Naive thymus-derived CD4-positive, alpha-beta T cell (primary cell): ENCODE measurements at regions not wholly inside any gene's neighbourhood (a gene's known extent, or its start where the extent isn't known, plus 50 kb on each side); places are given as distances from the start of the nearest gene placed in this dataset.
"Not testable (repeated sequence)": the region's sequence is repeated elsewhere in the genome, so short reads cannot be mapped to it uniquely, and the experiment has no call there.

Source experiments
- ATAC-seq: fragments of 150-1000 bp; cut with Tn5 transposase; 2 replicates; pipeline ENCODE4 v1.10.0; 2021; ENCODE audit warnings: mild to moderate bottlenecking, moderate library complexity
- CTCF ChIA-PET: fragments of 350-600 bp; sonication (Branson Sonifier 250); formaldehyde crosslinking; loops from one replicate; lab custom pipeline; 2021; ENCODE audit warnings: antibody characterized with exemption; lab: Charles Lee
- POLR2A ChIA-PET: fragments of 350-600 bp; sonication (Branson Sonifier 250); formaldehyde crosslinking; loops from one replicate; lab custom pipeline; 2021; ENCODE audit warnings: antibody characterized with exemption, inconsistent platforms; lab: Charles Lee
- DNase-seq, 9 donors: peaks; one replicate each; pipeline versions ENCODE4 v3.0.0 to v3.0.0-alpha.2; 2020 to 2022; ENCODE audit warnings: mixed read lengths in 1 of 9
- H3K27ac ChIP-seq: one replicate; pipeline ENCODE4 v1.7.0; 2013; ENCODE audit warnings: mild to moderate bottlenecking, low read depth, low read length, moderate library complexity
- H3K27me3 ChIP-seq, 2 donors: one replicate each; pipeline ENCODE4 v1.7.0; 2013; ENCODE audit warnings: low read length in 2 of 2, mild to moderate bottlenecking in 2 of 2, moderate library complexity in 2 of 2; ENCODE audit not compliant: control insufficient read depth in 2 of 2, insufficient read depth in 2 of 2
- H3K36me3 ChIP-seq, 3 experiments: 1 replicate in 2 of 3; 2 replicates in 1 of 3; pipeline ENCODE4 v1.7.0; 2013; ENCODE audit warnings: low read length in 3 of 3, mild to moderate bottlenecking in 3 of 3, moderate library complexity in 1 of 3; ENCODE audit not compliant: insufficient read depth in 3 of 3, control insufficient read depth in 2 of 3
- H3K4me1 ChIP-seq, 2 donors: one replicate each; pipeline ENCODE4 v1.7.0; 2013; ENCODE audit warnings: low read length in 2 of 2, mild to moderate bottlenecking in 2 of 2, moderate library complexity in 1 of 2; ENCODE audit not compliant: control insufficient read depth in 2 of 2, insufficient read depth in 2 of 2
- H3K4me3 ChIP-seq: 2 replicates; pipeline ENCODE4 v1.7.0; 2013; ENCODE audit warnings: mild to moderate bottlenecking, low read length
- H3K9me3 ChIP-seq, 3 experiments: 1 replicate in 2 of 3; 2 replicates in 1 of 3; pipeline ENCODE4 v1.7.0; 2013; ENCODE audit warnings: low read length in 3 of 3; ENCODE audit not compliant: control insufficient read depth in 2 of 3
- H3K27ac Mint-ChIP-seq, 9 donors: one replicate each; pipeline ENCODE4 v1.8.0; 2020 to 2022; ENCODE audit warnings: mixed read lengths in 9 of 9, mild to moderate bottlenecking in 8 of 9, moderate library complexity in 5 of 9, inconsistent platforms in 2 of 9
- H3K27me3 Mint-ChIP-seq, 5 donors: one replicate each; pipeline ENCODE4 v1.8.0; 2021 to 2022; ENCODE audit warnings: mixed read lengths in 5 of 5, mild to moderate bottlenecking in 1 of 5
- H3K36me3 Mint-ChIP-seq, 5 donors: one replicate each; pipeline ENCODE4 v1.8.0; 2020 to 2022; ENCODE audit warnings: mixed read lengths in 5 of 5, mild to moderate bottlenecking in 3 of 5, inconsistent platforms in 1 of 5
- H3K4me1 Mint-ChIP-seq, 7 donors: one replicate each; pipeline ENCODE4 v1.8.0; 2020 to 2022; ENCODE audit warnings: mixed read lengths in 7 of 7, mild to moderate bottlenecking in 3 of 7, inconsistent platforms in 1 of 7
- H3K4me3 Mint-ChIP-seq, 10 donors: one replicate each; pipeline ENCODE4 v1.8.0; 2020 to 2022; ENCODE audit warnings: mild to moderate bottlenecking in 10 of 10, mixed read lengths in 10 of 10, moderate library complexity in 6 of 10, inconsistent platforms in 2 of 10
- H3K9me3 Mint-ChIP-seq, 11 donors: one replicate each; pipeline ENCODE4 v1.8.0; 2020 to 2022; ENCODE audit warnings: mixed read lengths in 11 of 11, mild to moderate bottlenecking in 4 of 11, inconsistent platforms in 1 of 11, moderate library complexity in 1 of 11
- intact Hi-C, 2 donors: fragments of 100-400 bp; cut with micrococcal nuclease; formaldehyde crosslinking; loops; one replicate each; pipeline ENCODE4 v1.15.1; 2023

- H3K4me1 ChIP-seq, H3K4me3 Mint-ChIP-seq, H3K36me3 ChIP-seq, H3K4me1 Mint-ChIP-seq, H3K36me3 Mint-ChIP-seq, H3K27ac Mint-ChIP-seq, intact Hi-C loops, H3K9me3 ChIP-seq, H3K4me3 ChIP-seq, CTCF ChIA-PET, H3K9me3 Mint-ChIP-seq, H3K27me3 ChIP-seq, ATAC-seq, DNase-seq, H3K27ac ChIP-seq: not testable (repeated sequence)
- POLR2A ChIA-PET, result interaction anchor here (0.9 kb wide), 1 partner anchor 532 kb away, joined by 3 read pairs; no protein-coding TSS in a partner anchor
- peaks cover 4 to 24% (median 17%) of the 10 kb centered on the region in 5 donors for H3K27me3 Mint-ChIP-seq
Measured at GRCh38 chr14:96720702-96721101, 76.5 kb upstream of the VRK1 start.

DNA sequence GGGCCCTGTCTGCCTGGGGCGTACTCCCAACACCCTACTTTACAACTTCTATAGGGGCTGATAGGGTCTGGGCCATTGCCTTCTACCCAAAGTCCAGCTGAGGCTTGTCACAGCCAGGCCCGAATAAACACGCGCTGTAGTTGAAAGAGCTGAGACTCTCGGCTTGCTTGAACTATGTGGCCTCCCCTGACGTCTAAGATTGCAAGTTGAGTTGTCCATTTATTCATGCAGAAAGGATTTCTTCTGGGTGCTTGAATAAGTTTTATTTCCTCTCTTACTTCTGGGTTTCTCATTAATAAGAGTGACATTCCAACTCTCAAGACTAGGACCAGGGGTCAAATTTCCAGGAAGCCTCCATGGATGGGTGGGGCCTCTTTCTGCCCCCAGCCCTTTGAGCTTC lies 74.4 kb upstream of the VRK1 start:
- Mint-ChIP-seq H3K27ac (peak overlapping the region in 2 of 9 donors; percentile 21 to 30), H3K4me1 (no peaks in the 10 kb centered on the region), H3K4me3 (no peak overlapping the region), H3K36me3 (no peaks in the 10 kb centered on the region), H3K9me3 (no peaks in the 10 kb centered on the region), H3K27me3 (peaks cover 0 to 31% (median 22%) of the 10 kb centered on the region in 5 donors)
- ChIA-PET CTCF (no interaction called here), POLR2A (no interaction called here)
- ATAC-seq (no peak), DNase-seq (no peak)
- intact Hi-C loops, result no loop called here
- Histone ChIP-seq H3K4me1 (no peaks in the 10 kb centered on the region), H3K27ac (no peak overlapping the region), H3K9me3 (no peaks in the 10 kb centered on the region), H3K36me3 (no peaks in the 10 kb centered on the region), H3K4me3 (no peak overlapping the region), H3K27me3 (no peaks in the 10 kb centered on the region)

DNA sequence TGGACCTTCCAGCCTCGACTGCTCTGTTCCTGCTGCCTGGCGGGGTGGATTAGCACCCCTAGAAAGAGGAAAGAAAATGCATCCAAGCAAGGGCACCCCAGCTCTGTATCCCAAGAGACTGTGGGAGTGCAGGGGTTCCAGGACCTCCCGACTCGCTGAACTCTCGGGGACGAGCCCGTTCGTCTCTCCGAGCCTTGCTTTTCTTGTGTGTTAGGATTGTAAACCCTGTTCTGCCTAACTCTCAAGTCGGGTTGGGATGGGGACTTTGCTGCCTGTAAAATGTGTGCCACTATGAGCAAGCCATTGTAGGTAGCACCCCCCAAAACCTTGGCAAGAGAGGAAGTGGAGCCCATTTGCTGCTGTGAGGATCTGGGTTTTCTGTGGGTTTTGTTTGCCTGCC lies 73.2 kb upstream of the VRK1 start:
- ATAC-seq (no peak), DNase-seq (no peak)
- H3K4me3 ChIP-seq, result no peak overlapping the region
- ChIA-PET POLR2A (no interaction called here), CTCF (no interaction called here)
- intact Hi-C loops, result no loop called here
- H3K4me1 ChIP-seq, result no peaks in the 10 kb centered on the region
- H3K9me3 ChIP-seq, result no peaks in the 10 kb centered on the region
- H3K36me3 Mint-ChIP-seq, result no peaks in the 10 kb centered on the region
- H3K36me3 ChIP-seq, result no peaks in the 10 kb centered on the region
- H3K27ac ChIP-seq, result no peak overlapping the region
- peaks cover 4 to 34% (median 19%) of the 10 kb centered on the region in 5 donors for H3K27me3 Mint-ChIP-seq
- H3K4me3 Mint-ChIP-seq, result no peak overlapping the region
- no peak overlapping the region for H3K27ac Mint-ChIP-seq
- no peaks in the 10 kb centered on the region for H3K27me3 ChIP-seq
- no peaks in the 10 kb centered on the region for H3K4me1 Mint-ChIP-seq
- no peaks in the 10 kb centered on the region for H3K9me3 Mint-ChIP-seq

DNA sequence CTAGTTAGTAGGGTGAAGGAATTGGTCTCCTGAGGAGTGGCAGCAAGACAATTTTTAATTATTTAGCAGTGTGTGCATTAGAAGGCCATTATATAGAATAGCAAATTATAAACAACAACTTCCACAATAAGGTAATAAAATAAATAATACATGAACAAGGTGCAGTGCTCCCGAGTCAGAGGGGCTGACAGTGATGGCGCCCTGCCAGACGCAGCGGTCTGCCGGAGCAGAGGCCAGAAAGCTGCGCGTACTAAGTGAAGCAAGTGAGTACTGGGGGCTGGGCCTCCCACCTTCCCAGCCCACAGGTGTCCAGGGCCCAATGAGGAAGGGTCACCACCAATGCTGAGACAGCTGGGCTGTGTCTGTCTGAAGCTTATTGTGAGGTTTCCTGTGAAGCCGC lies 72.0 kb upstream of the VRK1 start:
- intact Hi-C loops, result no loop called here
- no peak for DNase-seq
- H3K36me3 ChIP-seq, result no peaks in the 10 kb centered on the region
- no peaks in the 10 kb centered on the region for H3K36me3 Mint-ChIP-seq
- no peaks in the 10 kb centered on the region for H3K9me3 ChIP-seq
- CTCF ChIA-PET, result no interaction called here
- no peak for ATAC-seq
- H3K27ac ChIP-seq, result no peak overlapping the region
- H3K27me3 ChIP-seq, result no peaks in the 10 kb centered on the region
- no peak overlapping the region for H3K4me3 ChIP-seq
- no peak overlapping the region for H3K27ac Mint-ChIP-seq
- POLR2A ChIA-PET, result no interaction called here
- no peak overlapping the region for H3K4me3 Mint-ChIP-seq
- H3K4me1 ChIP-seq, result no peaks in the 10 kb centered on the region
- H3K4me1 Mint-ChIP-seq, result no peaks in the 10 kb centered on the region
- H3K9me3 Mint-ChIP-seq, result no peaks in the 10 kb centered on the region
- H3K27me3 Mint-ChIP-seq, result peaks cover 4 to 34% (median 19%) of the 10 kb centered on the region in 5 donors

GRCh38 chr14:96727073-96727472 lies 70.1 kb upstream of the VRK1 start:
- CTCF ChIA-PET, result no interaction called here
- no peaks in the 10 kb centered on the region for H3K4me1 ChIP-seq
- intact Hi-C loops, result no loop called here
- POLR2A ChIA-PET, result no interaction called here
- no peaks in the 10 kb centered on the region for H3K27me3 ChIP-seq
- H3K27ac ChIP-seq, result no peak overlapping the region
- H3K36me3 ChIP-seq, result no peaks in the 10 kb centered on the region
- H3K27me3 Mint-ChIP-seq, result peaks cover 6 to 27% (median 24%) of the 10 kb centered on the region in 5 donors
- no peaks in the 10 kb centered on the region for H3K36me3 Mint-ChIP-seq
- H3K9me3 ChIP-seq, result no peaks in the 10 kb centered on the region
- H3K4me1 Mint-ChIP-seq, result no peaks in the 10 kb centered on the region
- no peak overlapping the region for H3K27ac Mint-ChIP-seq
- H3K9me3 Mint-ChIP-seq, result no peaks in the 10 kb centered on the region
- ATAC-seq, result no peak
- DNase-seq, result no peak
- H3K4me3 Mint-ChIP-seq, result no peak overlapping the region
- no peak overlapping the region for H3K4me3 ChIP-seq

- POLR2A ChIA-PET, result interaction anchor here (1.2 kb wide), 1 partner anchor 10 kb away, joined by 3 read pairs; no protein-coding TSS in a partner anchor
Measured at GRCh38 chr14:96727491-96727890, 69.7 kb upstream of the VRK1 start.

GRCh38 chr14:96727980-96728717 lies 69.0 kb upstream of the VRK1 start:
- H3K36me3 Mint-ChIP-seq, result no peaks in the 10 kb centered on the region
- intact Hi-C loops, result no loop called here
- no peak for ATAC-seq
- H3K27me3 ChIP-seq, result no peaks in the 10 kb centered on the region
- ChIA-PET POLR2A (interaction anchor here (1.2 kb wide), 1 partner anchor 10 kb away, joined by 3 read pairs; no protein-coding TSS in a partner anchor), CTCF (no interaction called here)
- H3K27ac Mint-ChIP-seq, result no peak overlapping the region
- no peaks in the 10 kb centered on the region for H3K4me1 ChIP-seq
- peaks cover 6 to 31% (median 24%) of the 10 kb centered on the region in 5 donors for H3K27me3 Mint-ChIP-seq
- no peak overlapping the region for H3K27ac ChIP-seq
- DNase-seq, result no peak
- no peak overlapping the region for H3K4me3 Mint-ChIP-seq
- H3K9me3 Mint-ChIP-seq, result no peaks in the 10 kb centered on the region
- no peaks in the 10 kb centered on the region for H3K4me1 Mint-ChIP-seq
- H3K9me3 ChIP-seq, result no peaks in the 10 kb centered on the region
- no peaks in the 10 kb centered on the region for H3K36me3 ChIP-seq
- no peak overlapping the region for H3K4me3 ChIP-seq

More at GRCh38 chr14:96727491-96727890, 69.7 kb upstream of the VRK1 start:
- ATAC-seq (no peak), DNase-seq (no peak)
- Histone ChIP-seq H3K4me3 (no peak overlapping the region), H3K36me3 (no peaks in the 10 kb centered on the region), H3K4me1 (no peaks in the 10 kb centered on the region), H3K9me3 (no peaks in the 10 kb centered on the region), H3K27ac (no peak overlapping the region), H3K27me3 (no peaks in the 10 kb centered on the region)
- Mint-ChIP-seq H3K27ac (no peak overlapping the region), H3K4me1 (no peaks in the 10 kb centered on the region), H3K27me3 (peaks cover 6 to 27% (median 24%) of the 10 kb centered on the region in 5 donors), H3K9me3 (no peaks in the 10 kb centered on the region), H3K36me3 (no peaks in the 10 kb centered on the region), H3K4me3 (no peak overlapping the region)
- CTCF ChIA-PET, result no interaction called here
- intact Hi-C loops, result no loop called here
